NCI-H2227 treated with DMSO at 0.1 percent for 48 hours (cell line): ENCODE measurements at regions not wholly inside any gene's neighbourhood (a gene's known extent, or its start where the extent isn't known, plus 50 kb on each side); places are given as distances from the start of the nearest gene placed in this dataset.
A peak's percentile ranks its signal among the peaks of the same experiment; 100 is the strongest.

Source experiments
- DNase-seq: peaks from one replicate; lab custom pipeline; 2025; lab: John Stamatoyannopoulos, UW

DNA sequence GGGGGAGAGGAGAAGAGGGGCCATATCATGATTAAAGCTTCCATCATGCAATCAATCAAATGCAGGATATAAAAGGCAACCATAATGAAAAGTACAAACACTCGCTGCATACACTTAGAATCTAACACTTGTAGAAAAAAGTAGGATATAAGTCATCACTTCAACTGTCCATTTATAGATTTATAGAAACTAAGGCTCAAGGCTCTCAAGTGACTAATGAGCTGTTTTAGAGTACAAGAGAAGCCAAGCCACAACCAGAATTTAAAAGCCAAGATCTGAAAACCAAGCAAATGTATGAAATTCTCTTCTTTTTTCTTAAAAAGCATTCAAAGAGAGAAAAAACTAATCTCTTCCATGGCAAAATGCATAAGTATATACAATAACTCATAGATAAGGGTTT is 160.2 kb upstream of the BLID start:
- no peak for DNase-seq

DNA sequence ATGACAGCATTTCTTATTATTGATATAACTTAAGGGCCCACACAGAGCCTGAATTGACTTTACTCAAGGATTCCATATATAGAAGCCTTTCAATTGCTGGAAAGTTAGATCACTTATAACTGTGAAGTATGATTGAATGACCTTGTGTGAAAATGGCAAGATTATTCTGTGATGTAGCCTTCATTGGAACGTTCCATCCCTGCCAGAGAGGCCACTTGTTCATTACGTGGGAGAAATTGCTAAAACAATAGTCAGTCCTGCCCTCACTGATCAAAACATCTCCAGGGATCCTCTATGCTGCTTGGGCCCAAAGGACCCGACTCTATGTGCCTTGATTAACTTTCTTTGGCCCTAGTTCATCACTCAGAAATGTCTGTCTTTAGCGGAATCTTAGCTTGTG is 159.5 kb upstream of the BLID start:
- DNase-seq, result no peak

DNA sequence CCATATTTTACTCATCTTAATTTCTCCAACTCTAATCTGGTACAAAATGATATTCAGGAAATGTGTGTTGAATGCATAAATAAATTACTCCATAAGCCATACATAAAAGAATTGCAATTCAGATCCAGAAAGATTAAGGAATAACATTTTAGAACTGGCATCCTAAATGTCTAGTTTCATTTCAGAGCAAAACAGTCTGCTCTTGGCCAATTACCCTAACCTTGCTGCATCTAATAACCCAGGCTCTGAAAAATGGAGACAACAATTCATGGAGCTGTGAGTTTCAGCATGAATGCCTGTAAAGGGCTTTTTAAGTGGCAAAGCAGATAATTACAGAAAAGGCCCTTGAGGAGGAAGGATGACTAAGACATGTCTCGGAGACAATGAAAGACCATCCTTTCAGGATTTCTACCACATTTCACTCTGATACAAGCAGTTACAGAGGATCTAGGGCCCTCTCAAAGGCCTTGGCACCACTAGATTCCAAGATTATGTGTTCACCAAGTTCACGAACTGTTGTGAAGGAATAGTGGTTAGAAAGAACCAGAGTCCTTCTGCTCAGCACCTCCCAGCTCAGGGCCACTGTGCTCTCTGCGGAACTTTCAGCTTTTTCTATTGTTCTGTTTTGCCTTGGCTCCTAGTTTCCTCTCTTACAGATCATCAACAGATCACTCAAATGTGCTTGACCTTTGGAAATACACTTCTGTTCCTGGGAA is 157.6 kb upstream of the BLID start:
- peak; percentile 92 for DNase-seq

DNA sequence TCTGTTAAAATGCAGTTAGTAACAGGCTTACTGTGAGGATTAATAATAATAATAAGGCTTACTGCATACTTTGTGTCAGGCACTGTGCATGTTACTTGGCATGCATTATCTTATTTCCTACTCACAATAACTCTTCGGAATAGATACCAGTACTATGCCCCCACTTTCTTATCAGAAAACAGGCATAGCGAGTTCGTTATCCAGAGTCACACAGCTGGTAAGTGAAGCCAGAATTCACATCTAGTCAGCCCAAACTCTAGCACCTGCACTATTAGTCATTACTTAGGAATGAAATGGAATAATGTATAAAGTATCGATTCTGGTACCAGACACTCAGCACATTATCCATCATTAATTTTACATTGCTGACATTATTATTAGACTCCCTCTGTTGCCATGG is 155.7 kb upstream of the BLID start:
- no peak for DNase-seq

DNA sequence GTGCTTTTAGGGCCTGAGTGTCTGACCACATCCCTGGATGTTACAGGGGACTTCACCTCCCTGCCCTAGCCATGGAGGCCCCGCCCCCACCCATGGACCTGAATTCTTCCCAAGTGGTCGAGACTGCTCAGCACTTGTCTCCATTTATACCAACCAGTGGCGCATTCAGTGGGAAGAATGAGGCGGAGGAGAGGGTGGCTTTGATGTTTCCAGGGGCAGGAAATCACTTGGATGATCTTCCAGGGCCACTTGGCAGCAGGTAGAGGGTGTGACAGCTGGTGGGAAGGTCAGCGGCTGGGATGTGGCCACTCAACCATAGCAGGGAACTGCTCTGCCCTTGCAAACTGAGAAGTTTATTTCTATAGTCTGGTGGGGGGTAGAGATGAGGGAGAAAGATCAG is 155.1 kb upstream of the BLID start:
- no peak for DNase-seq

DNA sequence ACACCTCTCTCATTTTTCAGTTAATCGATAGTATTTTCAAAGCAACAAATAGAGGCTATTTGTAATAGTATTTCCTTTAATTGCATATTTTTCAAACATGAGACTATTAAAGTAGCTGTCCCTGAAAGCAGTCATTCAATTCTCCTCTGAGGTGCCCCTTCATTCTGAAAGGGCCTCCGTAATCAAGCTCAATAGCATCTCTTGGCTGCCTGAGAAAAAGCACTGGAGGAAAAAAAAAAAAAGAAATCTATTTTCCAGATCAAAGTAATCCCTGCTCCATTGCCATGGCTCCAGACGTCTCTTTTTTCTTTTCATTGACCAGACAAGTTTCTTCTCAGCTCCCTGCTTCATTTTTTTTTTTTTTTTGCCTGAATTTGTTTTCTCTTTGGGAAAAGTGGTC is 154.5 kb upstream of the BLID start:
- DNase-seq, result peak; percentile 88

DNA sequence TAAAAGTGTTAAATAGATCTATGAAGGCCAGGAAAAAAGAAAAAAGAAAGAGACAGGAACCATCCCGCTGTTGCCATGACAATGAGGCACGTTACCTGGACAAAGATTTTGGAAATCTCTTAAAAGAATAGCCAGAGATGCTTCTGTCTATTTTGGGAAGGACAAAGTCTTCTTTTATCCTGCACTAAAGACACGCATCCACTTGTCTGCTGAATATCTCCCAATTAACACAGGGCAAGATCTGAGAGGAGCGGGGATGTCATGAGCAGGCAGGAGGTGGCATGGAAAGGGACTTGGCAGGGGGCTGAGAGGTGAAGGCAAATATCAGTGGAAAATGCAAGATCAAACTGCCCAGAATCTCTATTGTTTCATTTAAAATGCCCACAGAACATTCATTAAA is 153.8 kb upstream of the BLID start:
- no peak for DNase-seq

DNA sequence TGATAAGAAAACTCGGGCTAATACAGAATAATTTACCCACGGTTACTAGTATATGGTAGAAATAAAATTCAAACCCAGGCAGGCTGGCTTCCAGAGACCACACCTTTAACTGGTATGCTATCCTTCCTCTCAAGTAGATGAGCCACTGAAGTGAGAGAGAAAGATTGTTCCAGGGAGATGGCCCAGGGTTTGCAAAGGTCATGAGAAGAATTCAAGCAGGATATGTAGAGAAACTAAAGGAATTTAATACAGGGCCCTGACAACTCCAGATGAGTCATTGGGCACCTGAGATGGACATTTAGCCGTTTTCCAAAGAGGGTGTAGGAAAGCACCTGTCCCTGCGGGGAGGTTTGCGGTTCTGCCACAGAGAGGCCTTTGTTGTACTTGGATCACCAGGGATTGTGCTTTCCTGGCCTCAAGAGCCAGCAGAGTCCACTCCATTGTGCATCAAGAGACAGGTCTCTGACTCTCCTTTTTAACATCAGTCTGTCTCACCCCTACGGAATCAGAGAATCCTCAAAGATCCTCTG is 152.7 kb upstream of the BLID start:
- no peak for DNase-seq

DNA sequence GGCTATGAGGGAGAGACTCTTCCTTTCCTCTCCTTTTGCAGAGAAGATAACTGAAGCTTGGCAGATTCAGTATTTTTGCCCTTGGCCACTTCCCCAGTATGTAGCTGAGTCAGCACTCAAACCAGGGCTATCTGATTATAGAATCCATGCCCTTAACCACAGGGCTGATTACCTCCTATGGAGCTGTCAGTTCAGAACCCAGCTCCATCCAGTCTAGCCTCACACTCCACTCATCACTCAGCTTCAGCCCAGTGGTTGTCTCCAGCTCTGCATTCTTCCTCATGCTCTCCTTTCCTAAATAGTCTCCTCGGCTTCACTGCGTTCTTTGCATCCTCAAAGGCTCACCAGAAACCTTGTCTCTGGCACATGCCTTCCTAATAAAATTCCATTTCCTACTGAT is 151.6 kb upstream of the BLID start:
- no peak for DNase-seq

DNA sequence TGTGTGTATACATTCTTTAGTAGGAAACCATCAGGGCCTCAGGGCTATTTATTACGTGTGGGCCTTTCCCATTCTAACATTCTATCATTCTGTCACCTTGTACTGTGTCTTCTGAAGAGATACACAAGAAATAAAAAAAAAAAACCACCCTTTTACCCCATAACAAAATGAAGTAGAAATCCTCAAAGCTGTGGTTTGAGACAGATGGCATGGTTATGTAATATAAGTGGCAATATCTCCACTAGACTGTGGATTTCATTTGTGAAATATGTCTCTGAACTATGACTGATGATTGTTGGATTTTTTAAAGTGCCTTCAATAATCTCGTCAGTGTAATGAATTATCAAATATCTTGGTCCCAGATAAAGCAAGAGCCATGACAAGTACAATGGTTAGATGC is 150.0 kb upstream of the BLID start:
- DNase-seq, result no peak

DNA sequence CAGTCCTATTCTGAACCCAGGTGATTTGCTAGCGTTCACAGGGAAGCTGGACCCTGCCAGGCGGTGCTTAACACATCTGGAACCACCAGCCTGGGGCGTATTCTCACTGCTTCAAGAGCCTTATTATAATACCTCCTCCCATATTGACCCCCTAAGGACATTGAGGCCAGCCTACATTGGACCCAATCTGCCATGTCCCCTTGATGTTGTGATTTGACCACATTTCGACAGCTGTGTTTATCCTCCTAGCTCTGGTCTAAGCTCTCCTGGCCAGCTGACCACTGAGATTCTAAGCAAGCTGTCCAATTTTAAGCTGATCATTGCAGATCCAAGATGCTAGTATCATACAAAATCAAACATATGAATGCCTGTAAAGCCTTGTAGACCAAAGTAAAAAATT is 148.1 kb upstream of the BLID start:
- DNase-seq, result no peak

DNA sequence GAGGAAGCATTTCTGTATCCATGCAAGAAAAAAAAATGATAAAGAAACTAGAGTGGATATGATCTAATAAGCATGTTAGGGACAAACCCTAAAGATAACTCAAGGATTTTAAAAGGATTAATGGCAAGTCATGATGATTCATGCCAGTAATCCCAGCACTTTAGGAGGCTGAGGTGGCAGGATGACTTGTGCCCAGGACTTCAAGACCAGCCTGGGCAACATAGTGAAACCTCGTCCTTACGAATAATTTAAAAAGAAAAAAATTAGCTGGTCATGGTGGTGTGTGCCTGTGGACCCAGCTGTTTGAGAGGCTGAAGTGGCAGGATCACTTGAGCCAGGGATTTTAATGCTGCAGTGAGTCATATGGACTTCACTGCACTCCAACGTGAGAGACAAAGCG is 145.5 kb upstream of the BLID start:
- DNase-seq, result no peak

DNA sequence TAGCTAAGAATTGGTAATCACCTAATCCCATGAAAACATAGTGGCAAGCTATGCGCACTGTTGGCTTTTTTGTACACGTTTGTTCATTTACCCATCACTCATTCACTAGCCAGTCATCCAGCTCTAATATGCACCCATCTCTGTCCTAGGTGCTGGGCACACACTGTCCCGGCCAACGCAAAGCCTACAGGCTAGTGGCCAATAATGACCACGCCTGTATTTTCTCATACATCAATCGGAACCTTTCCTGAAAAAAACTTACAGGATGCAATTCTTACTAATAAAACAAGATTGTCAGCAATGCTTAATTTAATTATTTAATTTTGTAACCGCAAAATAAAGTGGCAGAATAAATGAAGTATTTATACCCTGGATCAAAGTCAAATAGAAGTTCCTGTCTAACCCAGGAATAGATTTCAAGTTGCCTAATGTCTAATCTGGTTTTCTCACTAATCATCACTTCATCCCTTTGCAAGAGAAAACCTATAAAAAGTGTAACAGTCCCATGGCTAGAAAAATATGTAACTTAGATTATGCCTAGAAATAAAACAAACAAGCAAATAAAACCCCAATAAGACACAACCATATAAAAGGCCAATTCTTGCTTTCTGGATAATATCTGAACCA is 143.3 kb upstream of the BLID start:
- no peak for DNase-seq

DNA sequence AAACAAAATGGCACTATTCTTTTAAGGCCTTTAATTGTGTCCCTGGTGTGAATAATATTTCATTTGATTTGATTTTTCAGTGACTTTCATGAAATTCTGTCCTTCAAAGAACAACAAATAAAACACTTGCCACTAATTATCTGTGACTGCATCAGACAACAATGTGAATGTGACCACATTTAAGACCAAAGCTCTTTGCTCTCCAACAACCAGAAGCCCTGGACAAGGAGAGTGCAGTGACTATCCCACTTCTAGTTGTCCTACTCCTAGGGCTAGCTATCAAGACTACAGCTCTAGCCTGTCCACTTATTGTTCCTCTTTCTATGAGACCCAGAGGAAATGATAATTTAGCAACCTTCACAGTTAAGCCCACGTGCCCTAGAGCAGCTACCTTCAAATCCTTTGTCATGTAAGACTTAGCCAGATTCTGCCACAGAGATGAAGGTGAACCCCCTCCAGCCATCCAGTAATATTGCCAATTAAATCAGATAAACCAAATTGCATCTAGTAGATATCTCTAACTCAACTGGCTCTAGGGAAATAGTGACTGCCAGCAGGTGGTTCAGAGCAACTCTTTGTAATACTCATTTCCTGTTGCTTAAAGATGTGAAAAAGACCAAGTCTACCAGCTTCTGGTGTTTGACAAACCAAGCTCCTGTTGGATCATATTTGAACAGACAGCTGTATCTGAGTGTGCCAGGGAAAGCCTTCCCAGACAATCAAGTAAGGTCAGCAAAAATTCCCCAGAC is 142.6 kb upstream of the BLID start:
- no peak for DNase-seq

DNA sequence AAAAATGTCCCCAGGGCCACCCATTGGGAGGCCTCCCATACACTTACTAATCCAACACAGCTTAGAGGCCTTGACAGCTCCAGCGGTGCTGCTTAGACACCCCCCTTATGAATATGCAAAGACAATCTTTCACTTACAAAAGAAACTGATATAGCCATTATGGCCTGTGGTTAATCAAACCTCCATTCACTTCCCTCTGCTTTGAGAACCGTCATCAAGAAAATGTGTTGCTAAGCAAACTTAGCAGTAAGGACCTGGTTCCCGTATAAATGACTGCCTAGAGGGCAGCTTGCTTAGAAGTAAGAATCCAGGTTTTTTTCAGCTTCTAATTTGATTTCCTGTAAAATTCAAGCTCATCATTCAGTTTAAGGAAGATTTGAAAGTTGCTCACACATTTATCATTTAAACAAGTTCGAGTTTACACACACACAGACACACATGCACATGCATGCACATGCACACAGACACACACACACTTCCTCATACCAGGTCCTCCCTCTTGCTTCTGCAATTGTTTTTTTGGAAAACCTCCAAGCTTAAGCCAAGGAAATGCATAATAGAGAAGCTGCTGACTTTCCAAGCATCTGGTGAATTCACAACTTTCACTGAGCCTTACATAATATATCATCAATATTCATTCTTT is 137.7 kb upstream of the BLID start:
- DNase-seq, result no peak

DNA sequence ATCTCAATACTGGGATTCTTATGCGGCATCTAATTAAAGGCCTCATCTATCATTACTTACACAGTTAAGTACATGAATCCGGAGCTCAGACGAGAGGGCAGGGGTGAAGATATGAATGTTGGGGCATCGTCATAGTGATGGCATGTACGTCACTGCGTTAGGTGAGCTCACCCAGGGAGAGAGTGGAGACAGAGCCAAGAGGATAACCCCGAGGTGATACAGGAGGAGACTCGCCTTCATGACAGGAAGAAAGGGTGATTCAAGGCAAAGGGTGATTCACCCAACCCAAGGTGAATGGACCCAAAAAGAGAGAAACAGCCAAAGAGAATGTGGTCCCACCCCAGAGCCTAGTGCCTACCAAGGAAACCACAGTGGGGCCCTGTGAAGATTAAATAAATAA is 132.9 kb upstream of the BLID start:
- no peak for DNase-seq

DNA sequence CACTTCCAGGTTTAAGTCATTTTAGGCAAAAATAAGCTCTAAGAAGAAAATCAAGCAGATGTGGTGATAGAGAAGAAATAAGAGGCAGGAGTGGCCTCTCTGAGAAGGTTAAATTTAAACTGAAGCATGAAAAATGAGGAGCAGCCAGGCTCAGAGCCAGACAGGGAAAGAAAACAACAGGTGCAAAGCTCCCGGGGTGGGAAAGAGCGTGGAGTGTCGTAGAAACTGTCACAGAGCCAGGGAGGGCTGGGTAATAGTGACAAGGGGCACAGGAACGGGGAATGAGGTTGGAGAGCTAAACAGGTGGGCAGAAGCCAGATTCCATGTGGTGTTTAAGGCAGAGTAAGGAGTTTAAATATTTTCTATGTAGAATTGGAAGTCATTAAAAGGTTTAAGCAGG is 132.1 kb upstream of the BLID start:
- DNase-seq, result no peak

DNA sequence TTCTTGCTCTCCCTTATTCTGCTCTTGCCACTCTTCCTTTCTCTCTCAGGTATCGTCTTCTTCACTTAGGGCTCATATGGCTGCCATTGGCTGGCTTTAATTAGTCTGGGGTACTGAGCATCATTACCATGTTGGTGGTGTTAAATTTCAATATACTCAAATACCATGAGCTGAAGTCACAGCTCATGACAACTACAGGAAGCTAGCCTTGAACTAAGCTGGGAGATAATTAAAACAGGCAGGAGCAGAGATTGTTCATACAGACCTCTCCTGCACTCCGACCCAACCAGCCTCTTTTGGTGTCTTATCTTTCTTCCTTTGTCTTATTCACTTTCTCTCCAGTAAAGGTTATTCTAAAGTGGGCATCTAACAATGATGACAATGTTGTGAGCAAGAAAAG is 130.9 kb upstream of the BLID start:
- DNase-seq, result no peak

DNA sequence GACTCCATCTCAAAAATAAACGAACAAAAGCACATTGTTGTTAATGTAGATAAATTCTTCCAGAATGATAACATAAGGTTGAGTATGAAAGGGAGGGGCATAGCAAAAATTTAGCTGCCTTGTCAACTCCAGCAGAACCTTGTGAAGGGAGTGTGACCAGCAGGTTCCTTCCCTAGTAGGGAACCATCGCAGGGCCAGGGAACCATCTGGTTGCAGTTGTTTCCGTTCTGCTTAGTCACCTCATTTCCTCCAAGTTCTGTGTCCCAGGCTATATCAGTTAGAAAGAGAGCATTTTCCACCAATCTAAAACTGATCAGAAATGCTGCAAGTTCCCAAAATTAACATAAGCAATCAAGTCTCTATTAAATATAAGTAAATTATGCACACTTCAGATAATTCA is 126.7 kb upstream of the BLID start:
- DNase-seq, result no peak

DNA sequence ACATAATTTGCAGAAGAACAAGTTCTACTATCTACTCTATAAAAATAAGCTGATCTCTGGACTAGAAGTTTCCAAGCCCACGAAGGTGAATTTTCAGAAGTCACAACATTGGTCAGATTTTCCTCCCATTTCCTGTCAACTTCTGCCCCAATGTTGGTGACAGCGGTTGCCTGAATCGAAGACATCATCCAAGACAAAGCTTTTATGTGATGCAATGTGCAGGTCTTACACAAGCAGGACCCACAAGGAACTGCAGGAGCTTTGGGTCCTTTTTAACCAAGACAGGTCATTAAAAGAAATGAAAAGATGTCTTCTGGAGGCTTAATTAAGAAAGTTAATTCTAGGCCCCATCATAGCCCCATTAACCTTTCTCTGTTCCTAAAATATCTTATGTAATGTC is 125.6 kb upstream of the BLID start:
- no peak for DNase-seq

DNA sequence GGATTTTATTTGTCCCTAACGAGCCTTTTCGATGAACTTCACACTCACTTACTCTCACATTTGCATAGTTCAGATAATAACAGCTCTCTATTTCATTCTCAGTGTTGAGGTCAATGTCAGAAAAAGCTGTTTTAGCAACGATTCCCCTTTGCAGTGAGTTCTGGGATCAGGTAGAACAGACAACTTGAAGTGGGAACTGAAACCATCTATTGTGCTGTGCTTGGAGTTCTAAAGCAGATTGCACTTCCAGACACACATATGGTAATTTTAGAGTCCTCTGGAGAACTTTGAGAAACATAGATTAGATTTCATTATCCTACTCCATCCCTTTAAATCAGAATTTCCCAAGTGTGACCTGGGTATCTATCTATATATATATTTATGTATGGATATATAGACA is 124.6 kb upstream of the BLID start:
- no peak for DNase-seq

DNA sequence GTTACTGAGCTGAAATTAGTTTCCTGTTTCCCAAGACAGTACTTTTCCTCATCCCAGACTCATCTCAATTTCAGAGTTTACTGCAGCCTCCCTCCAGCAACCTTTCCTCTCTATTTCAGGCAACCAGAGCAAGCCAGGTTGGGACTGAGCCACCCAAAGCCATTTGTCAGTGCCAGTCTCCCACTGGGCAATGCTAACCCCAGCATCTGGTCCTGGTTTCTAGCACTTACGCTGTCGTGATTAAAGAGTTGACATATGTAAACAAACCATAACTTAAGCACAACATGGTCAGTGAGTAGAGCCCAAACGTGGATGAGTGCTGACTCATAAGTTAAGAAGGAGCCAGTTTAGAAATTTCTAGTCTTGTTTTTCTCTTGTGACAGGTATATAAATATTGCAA is 119.6 kb upstream of the BLID start:
- DNase-seq, result no peak

DNA sequence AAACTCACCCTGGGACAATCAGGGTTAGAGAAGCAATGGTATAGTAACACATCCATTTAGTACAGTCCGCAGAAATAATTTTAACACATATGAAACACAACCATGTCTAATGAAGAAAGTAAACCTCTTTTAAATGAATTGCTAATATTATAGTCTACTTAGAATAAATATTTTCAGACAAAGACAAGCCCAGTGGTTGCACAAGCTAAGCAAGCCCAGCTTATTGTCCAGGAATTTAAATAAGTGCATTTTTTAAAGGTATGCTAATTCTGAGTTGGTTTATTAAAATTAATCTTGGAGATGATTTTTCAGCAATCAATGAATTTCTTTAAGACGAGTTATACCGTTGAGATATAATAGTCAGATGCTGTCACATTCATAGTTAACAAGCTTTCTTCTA is 118.8 kb upstream of the BLID start:
- DNase-seq, result no peak
